CD4-positive, alpha-beta memory T cell (primary cell): ENCODE measurements at regions not wholly inside any gene's neighbourhood (a gene's known extent, or its start where the extent isn't known, plus 50 kb on each side); places are given as distances from the start of the nearest gene placed in this dataset.

Experiments used
- CTCF ChIA-PET: fragments of 350-600 bp; sonication (Branson Sonifier 250); formaldehyde crosslinking; loops from one replicate; lab custom pipeline; 2021; ENCODE audit warnings: inconsistent platforms; ENCODE audit not compliant: partially characterized antibody; lab: Charles Lee
- POLR2A ChIA-PET: fragments of 350-600 bp; sonication (Branson Sonifier 250); formaldehyde crosslinking; loops from one replicate; lab custom pipeline; 2021; ENCODE audit not compliant: partially characterized antibody; lab: Charles Lee
- DNase-seq, 5 donors: peaks; one replicate each; pipeline versions ENCODE4 v3.0.0 to v3.0.0-alpha.2; 2020 to 2022; ENCODE audit warnings: mixed read lengths in 1 of 5
- H3K27ac ChIP-seq: one replicate; pipeline ENCODE4 v1.7.0; 2013; ENCODE audit warnings: low read depth, low read length
- H3K27me3 ChIP-seq: 2 replicates; pipeline ENCODE4 v1.7.0; 2013; ENCODE audit warnings: mild to moderate bottlenecking, low read length, moderate library complexity; ENCODE audit not compliant: insufficient read depth
- H3K36me3 ChIP-seq: 2 replicates; pipeline ENCODE4 v1.7.0; 2013; ENCODE audit warnings: mild to moderate bottlenecking, low read length, moderate library complexity; ENCODE audit not compliant: insufficient read depth
- H3K4me1 ChIP-seq: 2 replicates; pipeline ENCODE4 v1.7.0; 2013; ENCODE audit warnings: mild to moderate bottlenecking, low read length, moderate library complexity; ENCODE audit not compliant: insufficient read depth
- H3K4me3 ChIP-seq, 2 donors: one replicate each; pipeline ENCODE4 v1.7.0; 2013; ENCODE audit warnings: low read length in 2 of 2, mild to moderate bottlenecking in 1 of 2
- H3K9me3 ChIP-seq, 2 donors: one replicate each; pipeline ENCODE4 v1.7.0; 2013; ENCODE audit warnings: low read length in 2 of 2, control low read depth in 1 of 2; ENCODE audit not compliant: control insufficient read depth in 1 of 2
- H3K27ac Mint-ChIP-seq, 7 donors: one replicate each; pipeline ENCODE4 v1.8.0; 2020 to 2021; ENCODE audit warnings: mixed read lengths in 7 of 7, mild to moderate bottlenecking in 6 of 7, inconsistent platforms in 3 of 7, moderate library complexity in 3 of 7
- H3K27me3 Mint-ChIP-seq, 2 donors: one replicate each; pipeline ENCODE4 v1.8.0; 2020 to 2021; ENCODE audit warnings: mixed read lengths in 2 of 2
- H3K36me3 Mint-ChIP-seq, 2 donors: one replicate each; pipeline ENCODE4 v1.8.0; 2020 to 2021; ENCODE audit warnings: mixed read lengths in 2 of 2, inconsistent platforms in 1 of 2, mild to moderate bottlenecking in 1 of 2
- H3K4me1 Mint-ChIP-seq, 4 donors: one replicate each; pipeline ENCODE4 v1.8.0; 2020 to 2021; ENCODE audit warnings: mixed read lengths in 4 of 4, mild to moderate bottlenecking in 1 of 4
- H3K4me3 Mint-ChIP-seq, 8 donors: one replicate each; pipeline ENCODE4 v1.8.0; 2020 to 2021; ENCODE audit warnings: mixed read lengths in 8 of 8, mild to moderate bottlenecking in 7 of 8, moderate library complexity in 6 of 8, inconsistent platforms in 3 of 8
- H3K9me3 Mint-ChIP-seq, 8 donors: one replicate each; pipeline ENCODE4 v1.8.0; 2020 to 2021; ENCODE audit warnings: mixed read lengths in 8 of 8, mild to moderate bottlenecking in 5 of 8, inconsistent platforms in 3 of 8, moderate library complexity in 1 of 8
- intact Hi-C: fragments of 100-400 bp; cut with micrococcal nuclease; formaldehyde crosslinking; loops from one replicate; pipeline ENCODE4 v1.15.1; 2023

DNA sequence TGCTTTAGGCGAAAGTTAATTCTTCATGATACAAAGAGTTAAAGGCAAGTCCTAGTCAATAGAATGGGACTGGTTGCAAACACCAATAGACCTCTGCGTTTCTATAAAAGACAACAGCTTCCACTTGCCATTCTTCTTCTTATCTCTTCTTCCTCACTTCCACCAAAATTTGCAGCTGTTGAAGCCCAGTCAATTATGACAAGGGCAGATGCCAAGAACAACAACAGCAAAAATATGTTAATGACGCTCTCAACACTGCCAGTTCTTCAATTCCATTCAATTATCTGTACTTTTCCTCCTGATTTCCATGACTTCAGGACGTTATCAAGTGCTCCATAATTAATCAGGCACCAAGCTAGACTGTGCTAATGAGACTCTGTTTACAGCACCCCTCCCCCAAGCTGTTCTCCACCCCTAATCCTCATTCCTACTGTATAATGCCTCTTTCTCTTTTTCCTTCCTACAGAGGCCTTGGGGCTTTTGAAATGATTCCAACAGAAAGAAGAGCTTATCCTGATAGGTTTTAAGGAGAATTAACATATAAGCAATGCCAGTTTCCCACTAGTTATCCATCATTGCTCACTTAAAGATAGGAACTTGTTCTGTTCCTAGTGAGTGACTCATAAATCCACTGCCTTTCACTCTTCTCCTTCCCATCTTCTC is 1160.5 kb downstream of the IGSF11 start:
- no peak for DNase-seq
- H3K9me3 ChIP-seq = no peaks in the 10 kb centered on the region
- H3K9me3 Mint-ChIP-seq = peaks cover 0 to 14% (median 4%) of the 10 kb centered on the region in 8 donors
- CTCF ChIA-PET = no interaction called here
- H3K4me3 Mint-ChIP-seq = no peak overlapping the region
- H3K4me3 ChIP-seq = no peak overlapping the region
- no peak overlapping the region for H3K27ac Mint-ChIP-seq
- H3K27me3 ChIP-seq = no peaks in the 10 kb centered on the region
- H3K27ac ChIP-seq = no peak overlapping the region
- no peaks in the 10 kb centered on the region for H3K36me3 Mint-ChIP-seq
- H3K27me3 Mint-ChIP-seq = no peaks in the 10 kb centered on the region
- no peaks in the 10 kb centered on the region for H3K4me1 Mint-ChIP-seq
- intact Hi-C loops = no loop called here
- POLR2A ChIA-PET = no interaction called here
- no peaks in the 10 kb centered on the region for H3K4me1 ChIP-seq
- H3K36me3 ChIP-seq = no peaks in the 10 kb centered on the region

GRCh38 chr3:117874904-117875874 is 1159.5 kb downstream of the IGSF11 start:
- DNase-seq = no peak
- ChIA-PET POLR2A (no interaction called here), CTCF (no interaction called here)
- no peak overlapping the region for H3K4me3 Mint-ChIP-seq
- no peaks in the 10 kb centered on the region for H3K36me3 Mint-ChIP-seq
- peaks cover 0 to 14% (median 4%) of the 10 kb centered on the region in 8 donors for H3K9me3 Mint-ChIP-seq
- H3K27me3 Mint-ChIP-seq = no peaks in the 10 kb centered on the region
- Histone ChIP-seq H3K27me3 (no peaks in the 10 kb centered on the region), H3K4me3 (no peak overlapping the region), H3K9me3 (no peaks in the 10 kb centered on the region), H3K27ac (no peak overlapping the region), H3K36me3 (no peaks in the 10 kb centered on the region), H3K4me1 (no peaks in the 10 kb centered on the region)
- no peak overlapping the region for H3K27ac Mint-ChIP-seq
- intact Hi-C loops = no loop called here
- no peaks in the 10 kb centered on the region for H3K4me1 Mint-ChIP-seq

DNA sequence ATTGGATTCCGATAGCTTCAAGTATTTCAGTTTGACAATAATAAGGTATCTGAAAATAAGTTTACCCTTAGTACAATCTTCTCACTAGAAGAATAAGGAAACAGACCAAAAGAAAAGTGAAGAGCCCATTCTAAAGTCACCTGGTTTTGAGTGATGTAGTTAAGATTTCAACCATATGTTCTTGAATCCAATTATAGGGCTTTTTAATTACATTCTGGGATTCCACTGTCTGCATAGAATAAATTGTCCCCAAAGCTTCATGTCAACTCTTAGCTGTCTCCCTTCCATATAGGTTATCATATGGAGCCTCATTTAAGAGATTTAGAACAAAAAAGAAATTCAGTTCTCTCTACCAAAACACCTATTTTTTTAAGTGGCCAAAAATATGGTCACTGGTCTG is 1158.8 kb downstream of the IGSF11 start:
- peaks cover 2 to 14% (median 5%) of the 10 kb centered on the region in 8 donors for H3K9me3 Mint-ChIP-seq
- Histone ChIP-seq H3K27me3 (no peaks in the 10 kb centered on the region), H3K9me3 (no peaks in the 10 kb centered on the region), H3K4me3 (no peak overlapping the region), H3K4me1 (no peaks in the 10 kb centered on the region), H3K36me3 (no peaks in the 10 kb centered on the region), H3K27ac (no peak overlapping the region)
- no peaks in the 10 kb centered on the region for H3K36me3 Mint-ChIP-seq
- H3K4me3 Mint-ChIP-seq = no peak overlapping the region
- no peaks in the 10 kb centered on the region for H3K4me1 Mint-ChIP-seq
- H3K27me3 Mint-ChIP-seq = no peaks in the 10 kb centered on the region
- CTCF ChIA-PET = no interaction called here
- no peak overlapping the region for H3K27ac Mint-ChIP-seq
- intact Hi-C loops = no loop called here
- POLR2A ChIA-PET = no interaction called here
- DNase-seq = no peak

- peaks cover 0 to 10% (median 6%) of the 10 kb centered on the region in 8 donors for H3K9me3 Mint-ChIP-seq
- CTCF ChIA-PET = no interaction called here
- H3K27ac ChIP-seq = no peak overlapping the region
Measured at GRCh38 chr3:117880638-117881037, 1154.0 kb downstream of the IGSF11 start.

DNA sequence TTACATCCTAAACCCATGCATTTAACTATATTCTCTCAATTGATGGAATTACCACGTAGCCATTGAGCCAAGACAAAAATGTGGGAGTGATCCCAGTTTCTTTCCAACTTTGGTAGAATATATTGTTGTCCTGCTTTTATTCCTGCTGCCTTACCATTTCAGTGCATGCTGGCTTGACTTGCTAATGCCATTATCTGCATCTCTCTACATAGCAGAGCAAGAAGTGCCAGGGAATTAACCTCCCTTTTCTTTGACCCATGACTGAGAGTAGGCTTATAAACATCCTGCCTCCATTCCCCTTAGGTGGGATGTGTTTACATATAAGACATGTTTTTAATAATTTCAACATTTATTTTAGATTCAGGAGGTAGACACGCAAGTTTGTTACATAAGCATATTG is 1153.4 kb downstream of the IGSF11 start:
- no peaks in the 10 kb centered on the region for H3K27me3 Mint-ChIP-seq
- intact Hi-C loops = no loop called here
- H3K27ac Mint-ChIP-seq = no peak overlapping the region
- H3K36me3 Mint-ChIP-seq = no peaks in the 10 kb centered on the region
- no peaks in the 10 kb centered on the region for H3K4me1 ChIP-seq
- H3K9me3 Mint-ChIP-seq = peaks cover 0 to 11% (median 6%) of the 10 kb centered on the region in 8 donors
- POLR2A ChIA-PET = no interaction called here
- H3K27me3 ChIP-seq = no peaks in the 10 kb centered on the region
- no peaks in the 10 kb centered on the region for H3K36me3 ChIP-seq
- no peak overlapping the region for H3K27ac ChIP-seq
- no peaks in the 10 kb centered on the region for H3K9me3 ChIP-seq
- H3K4me1 Mint-ChIP-seq = no peaks in the 10 kb centered on the region
- no peak overlapping the region for H3K4me3 ChIP-seq
- CTCF ChIA-PET = no interaction called here
- H3K4me3 Mint-ChIP-seq = no peak overlapping the region
- DNase-seq = no peak

More at GRCh38 chr3:117880638-117881037, 1154.0 kb downstream of the IGSF11 start:
- POLR2A ChIA-PET = no interaction called here
- no peaks in the 10 kb centered on the region for H3K9me3 ChIP-seq
- no peaks in the 10 kb centered on the region for H3K4me1 Mint-ChIP-seq
- no peak for DNase-seq
- H3K4me3 ChIP-seq = no peak overlapping the region
- no peak overlapping the region for H3K4me3 Mint-ChIP-seq
- no peaks in the 10 kb centered on the region for H3K4me1 ChIP-seq
- intact Hi-C loops = no loop called here
- no peak overlapping the region for H3K27ac Mint-ChIP-seq
- no peaks in the 10 kb centered on the region for H3K36me3 ChIP-seq
- H3K27me3 ChIP-seq = no peaks in the 10 kb centered on the region
- no peaks in the 10 kb centered on the region for H3K36me3 Mint-ChIP-seq
- no peaks in the 10 kb centered on the region for H3K27me3 Mint-ChIP-seq

DNA sequence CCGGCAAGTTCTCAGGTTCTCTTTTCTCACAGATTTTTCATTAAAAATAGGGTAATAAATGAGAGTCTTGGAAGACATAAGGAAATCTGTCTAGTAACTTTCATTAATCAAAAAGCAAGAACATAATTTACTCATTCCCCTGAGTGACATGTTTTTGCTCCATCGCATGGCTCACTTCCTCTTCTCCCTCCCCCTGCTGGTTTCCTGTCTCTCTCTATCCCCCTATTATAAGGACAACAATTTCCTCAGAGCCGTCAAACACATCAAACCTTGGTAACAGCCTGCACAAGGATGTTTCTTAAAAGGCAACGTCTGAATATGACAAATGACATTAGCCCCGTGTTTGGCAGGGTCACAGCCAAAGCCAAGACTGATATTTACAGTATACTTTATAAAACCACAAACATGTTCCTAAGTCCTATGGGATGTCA is 1149.6 kb downstream of the IGSF11 start:
- H3K4me3 ChIP-seq = no peak overlapping the region
- H3K4me1 ChIP-seq = no peaks in the 10 kb centered on the region
- no peaks in the 10 kb centered on the region for H3K36me3 Mint-ChIP-seq
- intact Hi-C loops = no loop called here
- no peaks in the 10 kb centered on the region for H3K27me3 ChIP-seq
- H3K9me3 ChIP-seq = no peaks in the 10 kb centered on the region
- no peak overlapping the region for H3K4me3 Mint-ChIP-seq
- DNase-seq = no peak
- ChIA-PET CTCF (no interaction called here), POLR2A (no interaction called here)
- no peaks in the 10 kb centered on the region for H3K4me1 Mint-ChIP-seq
- H3K27ac Mint-ChIP-seq = no peak overlapping the region
- no peaks in the 10 kb centered on the region for H3K27me3 Mint-ChIP-seq
- H3K9me3 Mint-ChIP-seq = peaks cover 0 to 12% (median 6%) of the 10 kb centered on the region in 8 donors
- H3K27ac ChIP-seq = no peak overlapping the region
- H3K36me3 ChIP-seq = no peaks in the 10 kb centered on the region

- Mint-ChIP-seq H3K4me3 (no peak overlapping the region), H3K9me3 (peaks cover 0 to 12% (median 5%) of the 10 kb centered on the region in 8 donors), H3K36me3 (no peaks in the 10 kb centered on the region), H3K27me3 (no peaks in the 10 kb centered on the region), H3K4me1 (no peaks in the 10 kb centered on the region), H3K27ac (no peak overlapping the region)
- Histone ChIP-seq H3K4me3 (no peak overlapping the region), H3K27ac (no peak overlapping the region), H3K9me3 (no peaks in the 10 kb centered on the region), H3K27me3 (no peaks in the 10 kb centered on the region), H3K4me1 (no peaks in the 10 kb centered on the region), H3K36me3 (no peaks in the 10 kb centered on the region)
- ChIA-PET POLR2A (no interaction called here), CTCF (no interaction called here)
- intact Hi-C loops = no loop called here
- no peak for DNase-seq
Measured at GRCh38 chr3:117886147-117886546, 1148.5 kb downstream of the IGSF11 start.
